ENCODE measurements at regions not wholly inside any gene's neighbourhood (a gene's known extent, or its start where the extent isn't known, plus 50 kb on each side); places are given as distances from the start of the nearest gene placed in this dataset.

- no peak overlapping the region for H3K4me3 ChIP-seq
- in situ Hi-C loops (cut with MboI) = no loop called here
- TF ChIP-seq EZH2phosphoT487 (IDR thresholded peaks at IDR 0.05; ENCODE audit: insufficient read depth, low read depth) = no peak
- TF ChIP-seq EZH2 (IDR thresholded peaks at IDR 0.05; ENCODE audit: insufficient read depth, poor library complexity, severe bottlenecking) = no peak
Observed at GRCh38 chr3:151644986-151645385, 88.7 kb upstream of the AADACL2 start.

GRCh38 chr3:151644020-151644620 lies 89.6 kb upstream of the AADACL2 start:
- 18 to 33% methylated on average over 1 of the region's 1 CpG for WGBS, 2 experiments (ENCODE audit: low coverage in 1 of 2, low lambda C conversion rate in 2 of 2, missing lambda C conversion rate in 2 of 2)
- H3K36me3 ChIP-seq (ENCODE audit: low read depth) = no peaks in the 10 kb centered on the region
- no peak for TF ChIP-seq EZH2 (IDR thresholded peaks at IDR 0.05; ENCODE audit: insufficient read depth, poor library complexity, severe bottlenecking)
- no peak for TF ChIP-seq EZH2phosphoT487 (IDR thresholded peaks at IDR 0.05; ENCODE audit: insufficient read depth, low read depth)
- no peak overlapping the region for H3K27ac ChIP-seq
- H3K9me3 ChIP-seq (ENCODE audit: low read depth) = no peaks in the 10 kb centered on the region
- H3K79me2 ChIP-seq (ENCODE audit: insufficient read depth) = no peaks in the 10 kb centered on the region
- no peaks in the 10 kb centered on the region for H3K27me3 ChIP-seq (replicated peaks; ENCODE audit: insufficient read depth)
- no peak for DNase-seq
- H3K9me2 ChIP-seq (ENCODE audit: insufficient read depth) = no peaks in the 10 kb centered on the region
- H3K9ac ChIP-seq = no peak overlapping the region
- H3K4me3 ChIP-seq = no peak overlapping the region
- H2AFZ ChIP-seq = no peak overlapping the region
- H3K4me2 ChIP-seq (ENCODE audit: unreplicated experiment) = no peak overlapping the region
- no peaks in the 10 kb centered on the region for H4K20me1 ChIP-seq (ENCODE audit: insufficient read depth)
- in situ Hi-C loops (cut with MboI) = no loop called here
- no peaks in the 10 kb centered on the region for H3F3A ChIP-seq (ENCODE audit: insufficient read depth)
- H3K4me1 ChIP-seq (ENCODE audit: insufficient read depth) = no peaks in the 10 kb centered on the region

More at GRCh38 chr3:151644986-151645385, 88.7 kb upstream of the AADACL2 start:
- Histone ChIP-seq H3K9ac (no peak overlapping the region), H3F3A (ENCODE audit: insufficient read depth) (no peaks in the 10 kb centered on the region), H4K20me1 (ENCODE audit: insufficient read depth) (no peaks in the 10 kb centered on the region), H3K79me2 (ENCODE audit: insufficient read depth) (no peaks in the 10 kb centered on the region), H3K27me3 (replicated peaks; ENCODE audit: insufficient read depth) (no peaks in the 10 kb centered on the region), H2AFZ (no peak overlapping the region), H3K9me2 (ENCODE audit: insufficient read depth) (peaks cover 4% of the 10 kb centered on the region; the same call in 1 of the 2 replicates), H3K4me1 (ENCODE audit: insufficient read depth) (no peaks in the 10 kb centered on the region), H3K27ac (no peak overlapping the region), H3K36me3 (ENCODE audit: low read depth) (no peaks in the 10 kb centered on the region), H3K4me2 (ENCODE audit: unreplicated experiment) (no peak overlapping the region), H3K9me3 (ENCODE audit: low read depth) (no peaks in the 10 kb centered on the region)
- no peak for DNase-seq

DNA sequence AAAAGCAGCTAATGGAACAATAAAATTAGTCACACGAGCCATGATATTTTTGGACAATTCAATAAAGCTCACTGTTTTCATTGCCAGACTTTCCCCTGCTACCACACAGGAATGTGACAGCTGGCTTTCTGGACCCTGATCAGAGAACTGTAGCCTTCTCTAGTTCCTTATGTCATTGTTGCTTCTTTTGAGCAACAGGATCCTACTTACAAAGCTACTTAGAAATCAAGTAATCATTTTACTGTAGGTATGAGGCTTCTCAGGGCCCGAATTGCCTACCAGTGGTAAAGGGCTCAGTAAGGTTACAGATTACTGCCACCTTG lies 94.3 kb upstream of the AADACL2 start:
- H3K4me1 ChIP-seq (ENCODE audit: insufficient read depth) = no peaks in the 10 kb centered on the region
- H3F3A ChIP-seq (ENCODE audit: insufficient read depth) = no peaks in the 10 kb centered on the region
- no peaks in the 10 kb centered on the region for H3K9me3 ChIP-seq (ENCODE audit: low read depth)
- no peak for TF ChIP-seq EZH2phosphoT487 (IDR thresholded peaks at IDR 0.05; ENCODE audit: insufficient read depth, low read depth)
- TF ChIP-seq EZH2 (IDR thresholded peaks at IDR 0.05; ENCODE audit: insufficient read depth, poor library complexity, severe bottlenecking) = no peak
- no peaks in the 10 kb centered on the region for H3K36me3 ChIP-seq (ENCODE audit: low read depth)
- no peaks in the 10 kb centered on the region for H3K79me2 ChIP-seq (ENCODE audit: insufficient read depth)
- H3K9me2 ChIP-seq (ENCODE audit: insufficient read depth) = no peaks in the 10 kb centered on the region
- H4K20me1 ChIP-seq (ENCODE audit: insufficient read depth) = no peaks in the 10 kb centered on the region
- in situ Hi-C loops (cut with MboI) = no loop called here
- DNase-seq = no peak
- no peak overlapping the region for H2AFZ ChIP-seq
- WGBS, 2 experiments (ENCODE audit: low coverage in 1 of 2, low lambda C conversion rate in 2 of 2, missing lambda C conversion rate in 2 of 2) = 8 to 19% methylated on average over 2 of the region's 2 CpGs
- H3K27ac ChIP-seq = no peak overlapping the region
- no peaks in the 10 kb centered on the region for H3K27me3 ChIP-seq (replicated peaks; ENCODE audit: insufficient read depth)
- no peak overlapping the region for H3K4me2 ChIP-seq (ENCODE audit: unreplicated experiment)
- no peak overlapping the region for H3K9ac ChIP-seq
- H3K4me3 ChIP-seq = no peak overlapping the region

- H3K9me2 ChIP-seq (ENCODE audit: insufficient read depth) = no peaks in the 10 kb centered on the region
- DNase-seq = no peak
- WGBS, 2 experiments (ENCODE audit: low coverage in 1 of 2, low lambda C conversion rate in 2 of 2, missing lambda C conversion rate in 2 of 2) = 32 to 37% methylated on average over 4 of the region's 4 CpGs
Observed at GRCh38 chr3:151638555-151639417, 94.9 kb upstream of the AADACL2 start.

More at GRCh38 chr3:151638555-151639417, 94.9 kb upstream of the AADACL2 start:
- TF ChIP-seq EZH2 (IDR thresholded peaks at IDR 0.05; ENCODE audit: insufficient read depth, poor library complexity, severe bottlenecking) (no peak), EZH2phosphoT487 (IDR thresholded peaks at IDR 0.05; ENCODE audit: insufficient read depth, low read depth) (no peak)
- H3K4me1 ChIP-seq (ENCODE audit: insufficient read depth) = no peaks in the 10 kb centered on the region
- no peaks in the 10 kb centered on the region for H4K20me1 ChIP-seq (ENCODE audit: insufficient read depth)
- H3K9ac ChIP-seq = no peak overlapping the region
- in situ Hi-C loops (cut with MboI) = no loop called here
- H3K4me3 ChIP-seq = no peak overlapping the region
- H3K4me2 ChIP-seq (ENCODE audit: unreplicated experiment) = no peak overlapping the region
- no peak overlapping the region for H3K27ac ChIP-seq
- no peaks in the 10 kb centered on the region for H3K9me3 ChIP-seq (ENCODE audit: low read depth)
- no peaks in the 10 kb centered on the region for H3K27me3 ChIP-seq (replicated peaks; ENCODE audit: insufficient read depth)
- no peak overlapping the region for H2AFZ ChIP-seq
- H3K79me2 ChIP-seq (ENCODE audit: insufficient read depth) = no peaks in the 10 kb centered on the region
- H3K36me3 ChIP-seq (ENCODE audit: low read depth) = no peaks in the 10 kb centered on the region
- H3F3A ChIP-seq (ENCODE audit: insufficient read depth) = no peaks in the 10 kb centered on the region
